HL-60 (cell line): ENCODE measurements at regions not wholly inside any gene's neighbourhood (a gene's known extent, or its start where the extent isn't known, plus 50 kb on each side); places are given as distances from the start of the nearest gene placed in this dataset.

Source experiments
- CTCF ChIP-seq: IDR thresholded peaks from one replicate; pipeline ENCODE4 v1.5.1; 2011; ENCODE audit warnings: low read length, control low read depth, inconsistent platforms; ENCODE audit not compliant: insufficient read depth
- GABPA ChIP-seq: IDR thresholded peaks from 2 replicates; pipeline ENCODE4 v1.6.1; 2012; ENCODE audit warnings: low read depth
- POLR2AphosphoS5 ChIP-seq: IDR thresholded peaks from 2 replicates; pipeline ENCODE4 v1.6.1; 2012; ENCODE audit warnings: low read depth

DNA sequence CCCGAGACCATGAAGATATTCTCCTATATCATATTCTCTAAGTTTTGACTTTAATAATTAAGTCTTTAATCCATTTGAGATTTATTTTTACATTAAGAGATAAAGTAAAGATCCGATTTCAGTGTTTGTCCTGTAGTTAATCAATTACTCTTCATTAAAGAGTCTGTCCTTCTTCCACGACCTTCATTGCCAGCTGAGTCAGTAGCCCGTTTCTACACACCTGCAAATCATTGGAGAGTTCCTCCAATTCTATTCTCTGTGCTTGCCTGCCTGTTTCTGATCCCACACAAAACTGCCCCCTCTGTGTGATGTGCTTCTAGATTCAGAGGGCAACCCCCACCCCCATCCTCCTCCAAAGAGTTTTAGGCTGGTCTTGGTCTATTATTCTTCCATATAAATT is 119.2 kb downstream of the KCNF1 start:
- TF ChIP-seq CTCF (no peak), POLR2AphosphoS5 (no peak), GABPA (no peak)
